ENCODE measurements at regions not wholly inside any gene's neighbourhood (a gene's known extent, or its start where the extent isn't known, plus 50 kb on each side); places are given as distances from the start of the nearest gene placed in this dataset.

GRCh38 chr13:39820606-39821005 is 165.1 kb downstream of the COG6 start:
- H3K9me3 ChIP-seq, result no peaks in the 10 kb centered on the region
- H3K4me1 ChIP-seq (ENCODE audit: low read depth), result no peaks in the 10 kb centered on the region
- TF ChIP-seq CTCF (IDR thresholded peaks at IDR 0.05), result no peak
- DNase-seq (no peak), ATAC-seq (no peak)
- no peaks in the 10 kb centered on the region for H3K36me3 ChIP-seq (ENCODE audit: low read depth)
- no peak overlapping the region for H3K4me3 ChIP-seq
- intact Hi-C loops (cut with DNase I, micrococcal nuclease), result no loop called here

GRCh38 chr13:39821977-39822376 is 166.5 kb downstream of the COG6 start:
- no peak for DNase-seq
- no peaks in the 10 kb centered on the region for H3K4me1 ChIP-seq (ENCODE audit: low read depth)
- no peak overlapping the region for H3K4me3 ChIP-seq
- no peaks in the 10 kb centered on the region for H3K36me3 ChIP-seq (ENCODE audit: low read depth)
- H3K9me3 ChIP-seq, result no peaks in the 10 kb centered on the region
- TF ChIP-seq CTCF (IDR thresholded peaks at IDR 0.05), result no peak
- intact Hi-C loops (cut with DNase I, micrococcal nuclease), result no loop called here
- ATAC-seq, result no peak

- no peak overlapping the region for H3K4me3 ChIP-seq
- no peak for DNase-seq
- no peak for TF ChIP-seq CTCF (IDR thresholded peaks at IDR 0.05)
- no peaks in the 10 kb centered on the region for H3K4me1 ChIP-seq (ENCODE audit: low read depth)
- no peaks in the 10 kb centered on the region for H3K36me3 ChIP-seq (ENCODE audit: low read depth)
- H3K9me3 ChIP-seq, result no peaks in the 10 kb centered on the region
- no peak for ATAC-seq
- intact Hi-C loops (cut with DNase I, micrococcal nuclease), result no loop called here
Observed at GRCh38 chr13:39822437-39822836, 167.0 kb downstream of the COG6 start.

- no peak overlapping the region for H3K4me3 ChIP-seq
- DNase-seq (no peak), ATAC-seq (no peak)
- H3K9me3 ChIP-seq, result no peaks in the 10 kb centered on the region
- no peaks in the 10 kb centered on the region for H3K4me1 ChIP-seq (ENCODE audit: low read depth)
- no peak for TF ChIP-seq CTCF (IDR thresholded peaks at IDR 0.05)
- intact Hi-C loops (cut with DNase I, micrococcal nuclease), result no loop called here
- no peaks in the 10 kb centered on the region for H3K36me3 ChIP-seq (ENCODE audit: low read depth)
Observed at GRCh38 chr13:39823063-39823713, 167.7 kb downstream of the COG6 start.

- H3K36me3 ChIP-seq (ENCODE audit: low read depth), result no peaks in the 10 kb centered on the region
- no peaks in the 10 kb centered on the region for H3K4me1 ChIP-seq (ENCODE audit: low read depth)
- DNase-seq, result no peak
- no peak for TF ChIP-seq CTCF (IDR thresholded peaks at IDR 0.05)
- intact Hi-C loops (cut with DNase I, micrococcal nuclease), result no loop called here
- no peak for ATAC-seq
- H3K9me3 ChIP-seq, result no peaks in the 10 kb centered on the region
- H3K4me3 ChIP-seq, result no peak overlapping the region
Observed at GRCh38 chr13:39825886-39826285, 170.4 kb downstream of the COG6 start.

- DNase-seq, result no peak
- no peak for TF ChIP-seq CTCF (IDR thresholded peaks at IDR 0.05)
- ATAC-seq, result no peak
Observed at GRCh38 chr13:39835253-39835652, 179.8 kb downstream of the COG6 start.

More at GRCh38 chr13:39835253-39835652, 179.8 kb downstream of the COG6 start:
- H3K9me3 ChIP-seq, result no peaks in the 10 kb centered on the region
- no peaks in the 10 kb centered on the region for H3K36me3 ChIP-seq (ENCODE audit: low read depth)
- intact Hi-C loops (cut with DNase I, micrococcal nuclease), result no loop called here
- H3K4me3 ChIP-seq, result no peak overlapping the region
- H3K4me1 ChIP-seq (ENCODE audit: low read depth), result no peaks in the 10 kb centered on the region

Measured in mucosa of descending colon (tissue), 3 donors.